ENCODE measurements at regions not wholly inside any gene's neighbourhood (a gene's known extent, or its start where the extent isn't known, plus 50 kb on each side); places are given as distances from the start of the nearest gene placed in this dataset.

- TF ChIP-seq POLR2AphosphoS5 (IDR thresholded peaks at IDR 0.05; ENCODE audit: low read depth, low read length) (no peak), TAF1 (IDR thresholded peaks at IDR 0.05; ENCODE audit: borderline replicate concordance, low read depth, low read length) (no peak)
Observed at GRCh38 chr9:104279535-104280177, 185.5 kb downstream of the SMC2 start.
